GM12874 (cell line): ENCODE measurements at regions not wholly inside any gene's neighbourhood (a gene's known extent, or its start where the extent isn't known, plus 50 kb on each side); places are given as distances from the start of the nearest gene placed in this dataset.

Source experiments
- CTCF ChIP-seq: IDR thresholded peaks from 2 replicates; pipeline ENCODE4 v1.5.1; 2011; ENCODE audit warnings: low read depth, mild to moderate bottlenecking, control low read depth, low read length, moderate library complexity; ENCODE audit not compliant: insufficient read depth

GRCh38 chr1:198440842-198441241, 99.6 kb downstream of the ATP6V1G3 start:
- TF ChIP-seq CTCF = no peak

- no peak for TF ChIP-seq CTCF
Measured at GRCh38 chr1:198437332-198437731, 103.1 kb downstream of the ATP6V1G3 start.

- no peak for TF ChIP-seq CTCF
Measured at GRCh38 chr1:198436276-198436675, 104.2 kb downstream of the ATP6V1G3 start.

DNA sequence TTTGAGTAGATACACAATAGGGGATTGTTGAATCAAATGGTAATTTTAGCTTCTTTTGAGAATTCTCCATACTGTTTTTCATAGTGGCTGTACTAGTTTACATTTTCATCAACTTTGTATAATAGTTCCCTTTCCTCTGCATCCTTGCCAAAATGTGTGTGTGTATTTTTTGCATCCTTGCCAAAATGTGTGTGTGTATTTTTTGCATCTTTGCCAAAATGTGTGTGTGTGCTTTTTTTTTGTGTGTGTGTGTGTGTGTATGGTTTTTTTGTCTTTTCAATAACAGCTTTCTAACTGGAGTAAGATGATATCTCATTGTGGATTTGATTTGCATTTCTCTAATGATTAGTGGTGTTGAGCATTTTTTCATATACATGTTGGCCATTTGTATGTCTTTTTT, 105.4 kb downstream of the ATP6V1G3 start:
- no peak for TF ChIP-seq CTCF

- TF ChIP-seq CTCF = no peak
Measured at GRCh38 chr1:198424441-198424840, 116.0 kb downstream of the ATP6V1G3 start.

GRCh38 chr1:198423673-198424072, 116.8 kb downstream of the ATP6V1G3 start:
- TF ChIP-seq CTCF = no peak

DNA sequence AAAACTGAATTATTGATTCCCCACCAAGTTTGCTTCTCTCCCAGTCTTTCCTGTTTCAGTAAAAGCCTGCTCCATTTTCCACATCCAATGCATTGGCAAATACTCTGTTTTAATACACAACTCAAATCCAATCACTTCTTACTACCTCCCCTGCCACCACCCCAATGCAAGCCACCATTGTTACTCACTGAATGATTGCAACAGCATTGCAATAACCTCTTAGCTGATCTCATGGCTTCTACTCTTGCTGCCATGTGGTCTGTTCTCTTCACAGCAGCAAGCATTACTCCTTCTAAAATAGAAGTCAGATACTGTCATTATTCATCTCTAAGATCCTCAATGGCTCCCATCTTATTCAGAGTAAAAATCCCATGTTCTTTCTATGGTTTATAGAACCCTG, 123.4 kb downstream of the ATP6V1G3 start:
- TF ChIP-seq CTCF = no peak

- no peak for TF ChIP-seq CTCF
Measured at GRCh38 chr1:198416296-198416695, 124.2 kb downstream of the ATP6V1G3 start.
